ENCODE measurements at regions not wholly inside any gene's neighbourhood (a gene's known extent, or its start where the extent isn't known, plus 50 kb on each side); places are given as distances from the start of the nearest gene placed in this dataset.

- no peak for TF ChIP-seq POLR2A (IDR thresholded peaks at IDR 0.05; ENCODE audit: extremely low read depth, insufficient read length)
- no peak for TF ChIP-seq CTCF (IDR thresholded peaks at IDR 0.05; ENCODE audit: low read depth, low read length)
- TF ChIP-seq MAX (IDR thresholded peaks at IDR 0.05; ENCODE audit: low read depth, low read length), result no peak
- TF ChIP-seq MYC (IDR thresholded peaks at IDR 0.05; ENCODE audit: low read depth, low read length), result no peak
- H3K4me3 ChIP-seq (ENCODE audit: low read depth, low read length), result no peak overlapping the region
- no peak for DNase-seq (ENCODE audit: low read depth)
These were observed 78.0 kb upstream of the DRD2 start for GRCh38 chr11:113553235-113553634.

- TF ChIP-seq MYC (IDR thresholded peaks at IDR 0.05; ENCODE audit: low read depth, low read length) (no peak), CTCF (IDR thresholded peaks at IDR 0.05; ENCODE audit: low read depth, low read length) (no peak), MAX (IDR thresholded peaks at IDR 0.05; ENCODE audit: low read depth, low read length) (no peak), POLR2A (IDR thresholded peaks at IDR 0.05; ENCODE audit: extremely low read depth, insufficient read length) (no peak)
- no peak overlapping the region for H3K4me3 ChIP-seq (ENCODE audit: low read depth, low read length)
- no peak for DNase-seq (ENCODE audit: low read depth)
These were observed 77.1 kb upstream of the DRD2 start for GRCh38 chr11:113552271-113552670.

GRCh38 chr11:113551645-113552044 is 76.4 kb upstream of the DRD2 start:
- no peak overlapping the region for H3K4me3 ChIP-seq (ENCODE audit: low read depth, low read length)
- TF ChIP-seq POLR2A (IDR thresholded peaks at IDR 0.05; ENCODE audit: extremely low read depth, insufficient read length) (no peak), CTCF (IDR thresholded peaks at IDR 0.05; ENCODE audit: low read depth, low read length) (no peak), MAX (IDR thresholded peaks at IDR 0.05; ENCODE audit: low read depth, low read length) (no peak), MYC (IDR thresholded peaks at IDR 0.05; ENCODE audit: low read depth, low read length) (no peak)
- DNase-seq (ENCODE audit: low read depth), result no peak

GRCh38 chr11:113549611-113550578 is 74.7 kb upstream of the DRD2 start:
- DNase-seq (ENCODE audit: low read depth), result no peak
- no peak overlapping the region for H3K4me3 ChIP-seq (ENCODE audit: low read depth, low read length)
- TF ChIP-seq POLR2A (IDR thresholded peaks at IDR 0.05; ENCODE audit: extremely low read depth, insufficient read length), result no peak
- TF ChIP-seq CTCF (IDR thresholded peaks at IDR 0.05; ENCODE audit: low read depth, low read length), result no peak
- no peak for TF ChIP-seq MAX (IDR thresholded peaks at IDR 0.05; ENCODE audit: low read depth, low read length)
- TF ChIP-seq MYC (IDR thresholded peaks at IDR 0.05; ENCODE audit: low read depth, low read length), result no peak

- H3K4me3 ChIP-seq (ENCODE audit: low read depth, low read length), result no peak overlapping the region
- no peak for DNase-seq (ENCODE audit: low read depth)
- TF ChIP-seq MYC (IDR thresholded peaks at IDR 0.05; ENCODE audit: low read depth, low read length) (no peak), MAX (IDR thresholded peaks at IDR 0.05; ENCODE audit: low read depth, low read length) (no peak), CTCF (IDR thresholded peaks at IDR 0.05; ENCODE audit: low read depth, low read length) (no peak), POLR2A (IDR thresholded peaks at IDR 0.05; ENCODE audit: extremely low read depth, insufficient read length) (no peak)
These were observed 73.9 kb upstream of the DRD2 start for GRCh38 chr11:113549061-113549460.

Data from NB4 (cell line).